GM23338 (cell line): ENCODE measurements at regions not wholly inside any gene's neighbourhood (a gene's known extent, or its start where the extent isn't known, plus 50 kb on each side); places are given as distances from the start of the nearest gene placed in this dataset.

Experiments
- ATAC-seq: fragments of 200-7000 bp; cut with Tn5 transposase; 3 replicates; pipeline ENCODE4 v1.9.1; 2020
- DNase-seq: peaks from one replicate; pipeline ENCODE4 v3.0.0-alpha.2; 2015; ENCODE audit warnings: low spot score
- H2AFZ ChIP-seq: fragments of 200-600 bp; sonication (generic); 2 replicates; pipeline ENCODE4 v1.8.0; 2016; ENCODE audit warnings: antibody characterized with exemption, mild to moderate bottlenecking, moderate library complexity
- H3F3A ChIP-seq: fragments of 200-600 bp; sonication (generic); replicated peaks from 2 replicates; pipeline ENCODE4 v1.8.0; 2017; ENCODE audit warnings: antibody characterized with exemption, mixed run types, low read depth
- H3K27ac ChIP-seq: fragments of 200-600 bp; sonication (generic); 2 replicates; pipeline ENCODE4 v1.6.1; 2016; ENCODE audit warnings: low read depth
- H3K27me3 ChIP-seq: fragments of 200-600 bp; sonication (generic); 2 replicates; pipeline ENCODE4 v1.8.0; 2016; ENCODE audit warnings: mild to moderate bottlenecking, mixed run types, moderate library complexity; ENCODE audit not compliant: insufficient read depth
- H3K36me3 ChIP-seq: fragments of 200-600 bp; sonication (generic); 2 replicates; pipeline ENCODE4 v1.8.0; 2016; ENCODE audit warnings: mild to moderate bottlenecking; ENCODE audit not compliant: insufficient read depth
- H3K4me1 ChIP-seq: fragments of 200-600 bp; sonication (generic); 2 replicates; pipeline ENCODE4 v1.8.0; 2016; ENCODE audit warnings: mild to moderate bottlenecking, moderate library complexity; ENCODE audit not compliant: insufficient read depth
- H3K4me2 ChIP-seq: fragments of 200-600 bp; sonication (generic); 2 replicates; pipeline ENCODE4 v1.7.1; 2017; ENCODE audit warnings: mixed run types
- H3K4me3 ChIP-seq: fragments of 200-600 bp; sonication (generic); 2 replicates; pipeline ENCODE4 v1.6.1; 2016; ENCODE audit warnings: mixed run types
- H3K79me2 ChIP-seq: fragments of 200-600 bp; sonication (generic); replicated peaks from 2 replicates; pipeline ENCODE4 v1.8.0; 2017; ENCODE audit warnings: mild to moderate bottlenecking; ENCODE audit not compliant: insufficient read depth
- H3K9me2 ChIP-seq: fragments of 200-600 bp; sonication (generic); 2 replicates; pipeline ENCODE4 v1.8.0; 2017; ENCODE audit not compliant: insufficient read depth
- H4K20me1 ChIP-seq: fragments of 200-600 bp; sonication (generic); replicated peaks from 2 replicates; pipeline ENCODE4 v1.8.0; 2017; ENCODE audit warnings: mild to moderate bottlenecking; ENCODE audit not compliant: insufficient read depth
- H3K27ac Mint-ChIP-seq: 2 replicates; pipeline ENCODE4 v1.8.0; 2020; ENCODE audit warnings: inconsistent platforms, mild to moderate bottlenecking, moderate library complexity, mixed read lengths
- H3K27me3 Mint-ChIP-seq: 3 replicates; pipeline ENCODE4 v1.8.0; 2022; ENCODE audit warnings: low read depth, mild to moderate bottlenecking, moderate library complexity, mixed read lengths, inconsistent platforms; ENCODE audit not compliant: insufficient read depth, poor library complexity
- H3K36me3 Mint-ChIP-seq: 3 replicates; pipeline ENCODE4 v1.8.0; 2021; ENCODE audit warnings: low read depth, mild to moderate bottlenecking, inconsistent platforms, moderate library complexity, mixed read lengths
- H3K4me1 Mint-ChIP-seq: 3 replicates; pipeline ENCODE4 v1.8.0; 2020; ENCODE audit warnings: mild to moderate bottlenecking, inconsistent platforms, mixed read lengths
- H3K4me3 Mint-ChIP-seq: 3 replicates; pipeline ENCODE4 v1.8.0; 2021; ENCODE audit warnings: moderate library complexity, mild to moderate bottlenecking, inconsistent platforms, mixed read lengths
- H3K9me3 Mint-ChIP-seq: 3 replicates; pipeline ENCODE4 v1.8.0; 2020; ENCODE audit warnings: moderate library complexity, mild to moderate bottlenecking, inconsistent platforms, mixed read lengths
- CREB1 ChIP-seq: fragments of 250-450 bp; sonication (Bioruptor Pico); IDR thresholded peaks from 2 replicates; pipeline ENCODE4 v1.5.0; 2020; ENCODE audit warnings: low read depth, mild to moderate bottlenecking, moderate library complexity
- CTCF ChIP-seq, 2 experiments: fragments of 200-600 bp in 1 of 2; sonication (generic) in 1 of 2; conservative IDR thresholded peaks; 2 replicates each; pipeline versions ENCODE4 v1.5.1 to v1.6.1; 2016 to 2017; ENCODE audit warnings: antibody characterized with exemption in 2 of 2, low read depth in 2 of 2, mild to moderate bottlenecking in 2 of 2, moderate library complexity in 1 of 2
- ETS1 ChIP-seq: IDR thresholded peaks from 2 replicates; pipeline ENCODE4 v1.6.1; 2016; ENCODE audit warnings: antibody characterized with exemption
- EZH2 ChIP-seq: fragments of 200-600 bp; sonication (generic); IDR thresholded peaks from one replicate; pipeline ENCODE4 v1.8.0; 2017; ENCODE audit warnings: antibody characterized with exemption, mild to moderate bottlenecking, low read depth; ENCODE audit not compliant: unreplicated experiment
- EZH2phosphoT487 ChIP-seq: fragments of 200-600 bp; sonication (generic); IDR thresholded peaks from one replicate; pipeline ENCODE4 v1.8.1; 2018; ENCODE audit warnings: antibody characterized with exemption; ENCODE audit not compliant: unreplicated experiment
- JUNB ChIP-seq: IDR thresholded peaks from one replicate; pipeline ENCODE4 v1.6.1; 2016; ENCODE audit warnings: antibody characterized with exemption; ENCODE audit not compliant: unreplicated experiment
- NANOG ChIP-seq: IDR thresholded peaks from 2 replicates; pipeline ENCODE4 v1.6.1; 2016; ENCODE audit warnings: antibody characterized with exemption, borderline replicate concordance
- POLR2AphosphoS5 ChIP-seq: IDR thresholded peaks from 2 replicates; pipeline ENCODE4 v1.6.1; 2016; ENCODE audit warnings: antibody characterized with exemption, low read depth
- REST ChIP-seq: IDR thresholded peaks from one replicate; pipeline ENCODE4 v1.6.1; 2018; ENCODE audit warnings: antibody characterized with exemption; ENCODE audit not compliant: unreplicated experiment
- STAT1 ChIP-seq: IDR thresholded peaks from one replicate; pipeline ENCODE4 v1.6.1; 2016; ENCODE audit warnings: antibody characterized with exemption; ENCODE audit not compliant: unreplicated experiment
- ZNF114 ChIP-seq: fragments of 250-450 bp; sonication (Bioruptor Pico); IDR thresholded peaks from 2 replicates; pipeline ENCODE4 v1.5.0; 2020; ENCODE audit warnings: mild to moderate bottlenecking, moderate library complexity
- ZNF331 ChIP-seq: fragments of 250-450 bp; sonication (Bioruptor Pico); IDR thresholded peaks from 2 replicates; pipeline ENCODE4 v1.5.0; 2020; ENCODE audit warnings: low read depth, mild to moderate bottlenecking, moderate library complexity

GRCh38 chr2:186065491-186065890 is 326.9 kb downstream of the FSIP2 start (continued):
- TF ChIP-seq CTCF (conservative IDR thresholded peaks at IDR 0.05; ENCODE audit: low read depth in 2 of 2) (no peak), EZH2 (no peak), ZNF114 (no peak)

GRCh38 chr2:186068139-186068801 is 329.7 kb downstream of the FSIP2 start:
- Mint-ChIP-seq H3K4me1 (no peaks in the 10 kb centered on the region), H3K27me3 (no peaks in the 10 kb centered on the region), H3K4me3 (no peak overlapping the region), H3K9me3 (no peaks in the 10 kb centered on the region), H3K36me3 (no peaks in the 10 kb centered on the region), H3K27ac (no peak overlapping the region)
- Histone ChIP-seq H2AFZ (no peak overlapping the region), H3K27ac (no peak overlapping the region), H3K4me2 (no peak overlapping the region), H3K36me3 (no peaks in the 10 kb centered on the region), H3K27me3 (no peaks in the 10 kb centered on the region), H3F3A (no peaks in the 10 kb centered on the region), H3K79me2 (no peaks in the 10 kb centered on the region), H3K9me2 (no peaks in the 10 kb centered on the region; the same call in 1 of the 2 replicates), H3K4me1 (no peaks in the 10 kb centered on the region), H3K4me3 (no peak overlapping the region), H4K20me1 (no peaks in the 10 kb centered on the region)
- ATAC-seq (no peak), DNase-seq (no peak)
- TF ChIP-seq REST = no peak
- TF ChIP-seq CREB1 (CRISPR knock-in tag) = no peak
- no peak for TF ChIP-seq ETS1
- no peak for TF ChIP-seq ZNF331 (CRISPR knock-in tag)
- TF ChIP-seq POLR2AphosphoS5 = no peak
- no peak for TF ChIP-seq EZH2phosphoT487
- TF ChIP-seq NANOG = no peak
- TF ChIP-seq CTCF (conservative IDR thresholded peaks at IDR 0.05; ENCODE audit: low read depth in 2 of 2) = no peak
- TF ChIP-seq EZH2 = no peak
- TF ChIP-seq STAT1 = no peak
- TF ChIP-seq JUNB = no peak
